ENCODE measurements at regions not wholly inside any gene's neighbourhood (a gene's known extent, or its start where the extent isn't known, plus 50 kb on each side); places are given as distances from the start of the nearest gene placed in this dataset.

- Histone ChIP-seq H3K4me2 (ENCODE audit: low read length) (no peak overlapping the region), H2AFZ (ENCODE audit: low read length) (no peak overlapping the region), H3K9me2 (ENCODE audit: low read depth, low read length) (no peaks in the 10 kb centered on the region), H3F3A (ENCODE audit: insufficient read depth, low read length) (no peaks in the 10 kb centered on the region), H3K36me3 (ENCODE audit: insufficient read depth, low read length) (no peaks in the 10 kb centered on the region), H3K9me3 (ENCODE audit: low read length) (no peaks in the 10 kb centered on the region), H3K4me3 (ENCODE audit: low read depth, low read length, poor library complexity, severe bottlenecking) (no peak overlapping the region), H3K27ac (ENCODE audit: low read depth, low read length, poor library complexity, severe bottlenecking) (no peak overlapping the region), H3K27me3 (ENCODE audit: insufficient read depth, low read length) (no peaks in the 10 kb centered on the region), H3K4me1 (ENCODE audit: insufficient read depth, low read length, severe bottlenecking) (no peaks in the 10 kb centered on the region), H3K79me2 (ENCODE audit: insufficient read depth, low read length) (no peaks in the 10 kb centered on the region), H4K20me1 (ENCODE audit: insufficient read depth, low read length) (no peaks in the 10 kb centered on the region), H3K9ac (ENCODE audit: low read length) (no peak overlapping the region)
- TF ChIP-seq EZH2 (IDR thresholded peaks at IDR 0.05; ENCODE audit: borderline replicate concordance, low read length) (no peak), CTCF (IDR thresholded peaks at IDR 0.05; ENCODE audit: low read length) (no peak)
These were observed 76.7 kb upstream of the CXCL14 start for GRCh38 chr5:135655468-135655815.

- Histone ChIP-seq H3K27ac (ENCODE audit: low read depth, low read length, poor library complexity, severe bottlenecking) (no peak overlapping the region), H3K4me3 (ENCODE audit: low read depth, low read length, poor library complexity, severe bottlenecking) (no peak overlapping the region), H3K4me1 (ENCODE audit: insufficient read depth, low read length, severe bottlenecking) (no peaks in the 10 kb centered on the region), H3K79me2 (ENCODE audit: insufficient read depth, low read length) (no peaks in the 10 kb centered on the region), H3K9ac (ENCODE audit: low read length) (no peak overlapping the region), H4K20me1 (ENCODE audit: insufficient read depth, low read length) (no peaks in the 10 kb centered on the region), H3K9me2 (ENCODE audit: low read depth, low read length) (no peaks in the 10 kb centered on the region), H3K27me3 (ENCODE audit: insufficient read depth, low read length) (no peaks in the 10 kb centered on the region), H2AFZ (ENCODE audit: low read length) (no peak overlapping the region), H3K36me3 (ENCODE audit: insufficient read depth, low read length) (no peaks in the 10 kb centered on the region), H3F3A (ENCODE audit: insufficient read depth, low read length) (no peaks in the 10 kb centered on the region), H3K9me3 (ENCODE audit: low read length) (no peaks in the 10 kb centered on the region), H3K4me2 (ENCODE audit: low read length) (no peak overlapping the region)
- TF ChIP-seq EZH2 (IDR thresholded peaks at IDR 0.05; ENCODE audit: borderline replicate concordance, low read length), result no peak
- TF ChIP-seq CTCF (IDR thresholded peaks at IDR 0.05; ENCODE audit: low read length), result no peak
These were observed 76.1 kb upstream of the CXCL14 start for GRCh38 chr5:135654761-135655467.

GRCh38 chr5:135651156-135651555 lies 72.4 kb upstream of the CXCL14 start:
- TF ChIP-seq CTCF (IDR thresholded peaks at IDR 0.05; ENCODE audit: low read length), result no peak
- TF ChIP-seq EZH2 (IDR thresholded peaks at IDR 0.05; ENCODE audit: borderline replicate concordance, low read length), result no peak
- no peak overlapping the region for H3K4me2 ChIP-seq (ENCODE audit: low read length)
- H3K36me3 ChIP-seq (ENCODE audit: insufficient read depth, low read length), result no peaks in the 10 kb centered on the region
- no peaks in the 10 kb centered on the region for H3K9me2 ChIP-seq (ENCODE audit: low read depth, low read length)
- no peaks in the 10 kb centered on the region for H3K9me3 ChIP-seq (ENCODE audit: low read length)
- no peak overlapping the region for H3K9ac ChIP-seq (ENCODE audit: low read length)
- no peaks in the 10 kb centered on the region for H3K79me2 ChIP-seq (ENCODE audit: insufficient read depth, low read length)
- no peak overlapping the region for H2AFZ ChIP-seq (ENCODE audit: low read length)
- no peaks in the 10 kb centered on the region for H3F3A ChIP-seq (ENCODE audit: insufficient read depth, low read length)
- no peak overlapping the region for H3K4me3 ChIP-seq (ENCODE audit: low read depth, low read length, poor library complexity, severe bottlenecking)
- H3K27me3 ChIP-seq (ENCODE audit: insufficient read depth, low read length), result no peaks in the 10 kb centered on the region
- H4K20me1 ChIP-seq (ENCODE audit: insufficient read depth, low read length), result no peaks in the 10 kb centered on the region
- H3K4me1 ChIP-seq (ENCODE audit: insufficient read depth, low read length, severe bottlenecking), result no peaks in the 10 kb centered on the region
- no peak overlapping the region for H3K27ac ChIP-seq (ENCODE audit: low read depth, low read length, poor library complexity, severe bottlenecking)
